HG02852 (cell line): ENCODE measurements at regions not wholly inside any gene's neighbourhood (a gene's known extent, or its start where the extent isn't known, plus 50 kb on each side); places are given as distances from the start of the nearest gene placed in this dataset.

Experiments used
- ATAC-seq: cut with Tn5 transposase; IDR thresholded peaks from one replicate; pipeline ENCODE4 v1.9.1; 2021; ENCODE audit warnings: mild to moderate bottlenecking, moderate library complexity; ENCODE audit not compliant: unreplicated experiment

DNA sequence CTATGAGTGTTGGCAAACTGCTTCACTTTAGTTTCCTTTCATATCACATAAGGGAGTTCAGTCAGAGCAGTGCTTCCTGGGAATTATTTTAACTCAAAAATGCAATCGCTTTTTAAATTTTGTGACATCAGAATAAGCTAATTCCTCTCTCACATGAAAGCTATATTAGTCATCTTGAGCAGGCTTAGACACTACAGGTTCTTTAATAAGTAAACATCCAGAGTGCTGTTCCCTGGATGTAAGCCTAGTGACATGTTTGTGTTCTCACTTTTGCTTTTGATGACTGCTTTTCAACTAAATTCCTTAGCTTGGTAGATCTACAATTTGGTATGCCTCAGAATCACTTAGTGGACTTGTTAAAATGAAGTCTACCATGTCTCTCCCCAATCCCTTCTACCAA is 252.7 kb upstream of the POU3F2 start:
- ATAC-seq: no peak

- ATAC-seq: no peak
Measured at GRCh38 chr6:98583506-98583905, 250.9 kb upstream of the POU3F2 start.

GRCh38 chr6:98586163-98586562 is 248.2 kb upstream of the POU3F2 start:
- ATAC-seq: no peak

- ATAC-seq: no peak
Measured at GRCh38 chr6:98587555-98587954, 246.8 kb upstream of the POU3F2 start.

GRCh38 chr6:98589536-98589935 is 244.8 kb upstream of the POU3F2 start:
- no peak for ATAC-seq

- no peak for ATAC-seq
Measured at GRCh38 chr6:98590136-98590681, 244.2 kb upstream of the POU3F2 start.

DNA sequence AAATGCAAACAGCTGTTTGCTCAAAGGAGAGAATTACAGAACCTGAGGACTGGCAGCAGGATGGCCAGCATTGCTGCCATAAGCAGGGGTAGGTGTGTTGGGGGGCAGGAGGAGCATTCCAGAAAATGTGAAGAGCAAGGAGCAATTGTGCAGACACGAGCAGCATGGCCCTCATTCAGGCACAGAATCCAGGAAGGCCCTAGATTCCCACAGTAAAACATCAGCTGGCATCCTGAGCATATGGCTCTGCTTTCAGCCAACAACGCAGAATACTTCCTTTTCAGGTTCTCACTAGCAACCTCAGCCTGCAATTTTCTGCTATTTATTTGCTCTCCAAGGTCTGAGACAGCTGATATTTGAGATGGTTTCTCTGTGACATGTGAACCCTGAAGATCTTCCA is 243.4 kb upstream of the POU3F2 start:
- no peak for ATAC-seq

DNA sequence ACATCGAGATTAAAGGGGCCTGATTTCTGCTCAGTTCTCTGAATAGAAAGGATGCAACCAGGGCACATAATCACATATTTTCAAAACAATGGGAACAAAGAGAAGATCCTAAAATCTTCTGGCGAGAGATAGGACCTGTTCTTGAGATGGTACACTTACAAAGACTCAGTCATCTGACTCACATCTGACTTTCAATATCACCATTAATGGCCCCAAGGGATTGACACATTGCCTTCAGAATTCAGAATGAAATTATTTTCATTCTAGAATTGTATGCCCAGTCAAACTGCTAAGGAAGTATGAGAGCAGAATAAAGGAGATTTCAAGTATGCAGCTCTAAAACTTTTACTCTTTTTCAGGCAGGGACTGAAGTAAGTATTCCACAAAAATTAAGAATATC is 240.7 kb upstream of the POU3F2 start:
- no peak for ATAC-seq

- ATAC-seq: no peak
Measured at GRCh38 chr6:98601716-98602115, 232.7 kb upstream of the POU3F2 start.

DNA sequence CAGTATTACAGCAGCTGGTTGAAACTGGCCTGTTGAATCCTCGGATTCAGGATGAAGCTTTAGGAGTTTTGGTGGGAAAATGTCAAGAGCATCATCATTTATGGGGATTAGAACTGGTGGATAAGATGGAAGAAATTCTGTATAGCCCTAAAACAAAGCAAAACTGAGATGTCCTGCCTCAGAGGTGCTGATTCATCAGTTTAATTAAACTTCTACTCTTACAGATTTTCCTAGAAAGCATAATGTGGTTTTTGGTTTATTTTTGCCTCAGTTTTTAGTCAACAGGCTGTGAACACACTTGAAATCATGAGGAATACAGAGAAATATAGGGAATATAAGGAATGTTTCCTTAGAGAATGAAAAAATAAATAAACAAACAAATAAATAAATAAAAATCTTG is 228.7 kb upstream of the POU3F2 start:
- no peak for ATAC-seq

DNA sequence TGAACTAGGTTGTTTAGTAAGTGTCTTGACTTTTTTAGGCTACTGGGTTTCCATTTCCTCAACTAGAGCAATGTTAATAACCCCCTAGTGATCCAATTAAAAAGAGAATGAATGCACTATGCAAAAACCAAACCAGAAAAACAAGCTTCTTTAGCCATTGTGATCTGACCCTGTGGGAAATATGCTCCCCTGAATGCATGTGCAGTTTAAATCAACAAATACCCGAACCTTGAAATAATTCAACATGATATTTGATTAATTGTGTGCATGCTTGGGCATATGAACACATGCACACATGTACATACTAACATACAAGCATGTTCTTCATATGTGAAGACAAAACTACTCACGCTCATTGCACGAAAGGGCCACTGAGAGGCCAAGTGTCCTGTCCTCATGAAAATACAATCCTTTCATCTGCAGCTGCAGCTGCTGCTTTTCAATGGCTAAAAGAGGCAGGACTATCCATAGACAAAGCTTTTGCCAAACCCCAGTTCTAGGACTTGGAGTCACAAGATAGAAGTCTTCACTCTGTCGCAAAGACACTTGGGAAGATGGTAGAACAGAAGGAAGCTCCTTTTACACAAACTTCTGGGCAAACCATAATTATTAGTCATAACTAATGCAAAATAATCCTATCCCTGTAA is 207.1 kb upstream of the POU3F2 start:
- ATAC-seq: no peak

GRCh38 chr6:98633886-98634285 is 200.5 kb upstream of the POU3F2 start:
- no peak for ATAC-seq

GRCh38 chr6:98634569-98634968 is 199.8 kb upstream of the POU3F2 start:
- ATAC-seq: no peak

GRCh38 chr6:98635191-98635590 is 199.2 kb upstream of the POU3F2 start:
- no peak for ATAC-seq

- no peak for ATAC-seq
Measured at GRCh38 chr6:98636941-98637340, 197.4 kb upstream of the POU3F2 start.

DNA sequence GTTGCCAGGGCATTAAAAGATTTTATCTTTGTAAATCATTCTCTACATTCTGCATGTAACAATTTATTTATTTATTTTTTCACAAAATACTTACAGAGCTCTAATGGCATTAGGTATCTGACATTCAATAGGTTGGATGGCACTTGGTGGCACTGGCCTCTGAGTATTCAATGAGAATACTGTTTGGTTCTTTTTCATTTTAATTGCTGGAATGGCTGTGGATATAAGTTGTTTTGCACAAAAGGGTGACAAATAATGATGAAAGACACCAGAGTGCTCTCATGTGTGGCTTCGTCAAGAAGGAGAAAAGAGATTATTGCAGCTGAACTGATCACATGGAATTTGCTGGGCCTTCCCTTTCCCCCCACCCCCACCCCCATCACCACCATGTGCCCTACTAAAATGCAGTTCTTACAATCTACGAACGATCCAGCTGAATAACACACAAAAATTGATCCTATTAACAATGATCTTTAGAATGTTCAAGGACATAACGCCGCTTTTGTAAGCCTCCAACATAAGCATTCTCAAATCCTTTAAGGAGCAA is 195.2 kb upstream of the POU3F2 start:
- no peak for ATAC-seq

DNA sequence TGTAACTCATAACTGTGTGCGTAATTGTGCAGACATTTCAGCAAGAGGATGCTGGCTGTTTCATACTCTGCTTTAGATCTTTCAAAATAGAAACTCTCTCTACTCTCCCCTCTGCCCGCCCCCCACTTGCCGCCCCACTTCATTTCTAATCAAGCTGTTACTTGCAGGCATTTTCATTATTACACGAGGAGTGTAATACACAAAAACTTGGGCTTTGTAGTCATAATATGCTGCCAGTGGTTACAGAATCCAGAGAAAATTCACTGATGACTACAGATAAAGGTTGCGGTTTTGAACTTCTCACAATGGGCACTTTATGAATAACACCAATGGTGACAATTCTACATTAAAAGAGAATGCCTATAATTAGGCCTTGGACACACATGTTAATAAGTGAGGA is 194.0 kb upstream of the POU3F2 start:
- ATAC-seq: no peak

DNA sequence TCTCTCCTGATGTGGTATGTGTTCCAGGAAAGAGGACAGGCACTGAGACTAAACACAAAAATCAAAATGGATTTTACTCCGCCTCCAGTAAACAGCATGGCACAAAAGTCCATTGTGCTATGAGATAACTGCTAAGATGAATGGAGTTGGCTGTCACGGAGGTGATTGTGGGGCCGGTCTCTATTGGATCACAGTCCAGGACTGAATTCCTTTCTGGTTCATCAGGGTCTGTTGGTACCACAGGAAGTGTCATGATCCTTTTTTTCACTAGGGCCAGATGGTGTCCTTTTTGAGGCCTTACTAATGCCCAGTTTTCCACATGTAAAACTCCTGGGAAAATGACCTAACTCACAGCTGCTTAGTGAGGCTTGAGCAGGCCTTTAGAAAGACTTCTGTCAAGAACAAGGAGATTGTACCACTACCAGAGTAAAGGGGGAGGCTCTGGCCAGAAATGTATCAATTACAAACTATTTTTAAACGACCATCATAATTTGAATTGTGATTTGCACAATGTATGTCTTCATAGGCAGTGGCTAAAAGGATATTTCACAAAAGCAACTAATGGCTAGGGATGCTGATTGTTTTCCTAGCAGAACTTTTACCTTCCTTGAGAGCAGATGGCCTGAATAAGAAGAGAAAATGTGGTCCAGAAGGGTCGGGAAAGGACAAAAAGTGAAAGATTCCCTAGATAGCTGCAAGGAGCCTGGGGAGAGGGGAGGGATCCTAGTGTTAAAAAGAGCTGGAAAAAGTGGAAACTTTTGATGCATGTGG is 192.2 kb upstream of the POU3F2 start:
- no peak for ATAC-seq

DNA sequence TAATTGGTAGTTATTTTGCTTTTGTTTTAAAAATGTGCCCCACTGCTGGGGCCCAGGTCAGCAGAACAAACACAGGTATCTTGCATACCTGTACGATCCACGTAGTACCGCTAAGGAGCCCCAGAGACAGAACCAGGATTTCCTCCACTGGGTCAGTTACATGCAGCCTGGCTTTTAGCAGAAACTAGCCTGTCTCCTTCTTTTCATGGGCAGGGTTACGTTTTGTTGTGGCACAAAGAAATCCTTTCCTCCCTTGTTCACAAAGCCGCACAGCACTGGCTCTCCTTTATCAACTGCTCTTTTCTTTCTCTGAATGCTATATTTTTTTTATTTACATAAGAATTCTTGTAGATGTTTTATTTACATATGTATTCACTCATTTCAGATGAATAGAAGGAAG is 190.3 kb upstream of the POU3F2 start:
- ATAC-seq: no peak

- no peak for ATAC-seq
Measured at GRCh38 chr6:98648211-98648914, 186.0 kb upstream of the POU3F2 start.

- ATAC-seq: no peak
Measured at GRCh38 chr6:98650941-98651340, 183.4 kb upstream of the POU3F2 start.

GRCh38 chr6:98653179-98653578 is 181.2 kb upstream of the POU3F2 start:
- no peak for ATAC-seq
